ENCODE measurements at regions not wholly inside any gene's neighbourhood (a gene's known extent, or its start where the extent isn't known, plus 50 kb on each side); places are given as distances from the start of the nearest gene placed in this dataset.

DNA sequence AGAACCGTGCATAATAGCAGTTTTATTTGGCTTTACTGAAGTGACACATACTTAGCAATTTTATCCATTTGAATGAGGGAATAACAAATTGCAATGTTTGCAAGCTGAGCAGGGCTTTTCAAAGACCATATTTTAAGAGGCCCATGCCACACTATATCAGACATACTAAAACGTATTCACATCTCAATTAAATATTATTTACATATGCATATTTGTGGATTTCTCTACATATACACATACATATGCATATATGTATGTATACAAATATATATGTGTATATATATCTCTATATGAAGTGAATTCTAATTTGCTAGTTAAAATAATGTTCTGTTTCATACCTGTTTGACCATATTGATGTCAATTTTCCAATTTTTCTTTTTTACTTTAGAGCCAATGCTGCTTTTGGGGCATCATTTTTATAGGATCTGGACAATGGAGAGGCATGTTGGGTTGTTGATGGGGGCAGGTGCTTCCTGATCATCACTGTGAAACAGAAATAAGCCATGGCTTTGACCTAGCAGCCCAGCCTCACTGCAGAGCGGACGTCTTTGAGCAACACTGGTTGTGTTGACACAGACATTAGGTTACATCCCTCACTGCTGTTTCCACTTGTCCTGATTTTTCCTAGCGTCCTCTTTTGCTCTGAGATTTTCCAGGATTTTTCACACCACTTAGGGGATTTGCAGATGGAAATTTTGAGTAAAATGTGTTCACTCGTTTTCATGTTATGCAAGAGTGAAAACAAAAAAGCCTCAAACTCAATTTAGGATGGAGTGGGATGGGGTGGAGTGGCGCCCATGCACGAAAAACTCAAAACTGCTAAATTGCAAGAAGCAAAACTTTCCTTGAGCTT is 56.9 kb downstream of the RDH14 start:
- Histone ChIP-seq H3K27me3 (ENCODE audit: control insufficient read depth, insufficient read depth, low read length) (no peaks in the 10 kb centered on the region), H3K4me3 (ENCODE audit: low read depth, low read length) (no peak overlapping the region), H3K36me3 (ENCODE audit: control insufficient read depth, insufficient read depth, low read length) (no peaks in the 10 kb centered on the region)
- no peak for DNase-seq (ENCODE audit: low read depth)
- TF ChIP-seq, protein P1, sequence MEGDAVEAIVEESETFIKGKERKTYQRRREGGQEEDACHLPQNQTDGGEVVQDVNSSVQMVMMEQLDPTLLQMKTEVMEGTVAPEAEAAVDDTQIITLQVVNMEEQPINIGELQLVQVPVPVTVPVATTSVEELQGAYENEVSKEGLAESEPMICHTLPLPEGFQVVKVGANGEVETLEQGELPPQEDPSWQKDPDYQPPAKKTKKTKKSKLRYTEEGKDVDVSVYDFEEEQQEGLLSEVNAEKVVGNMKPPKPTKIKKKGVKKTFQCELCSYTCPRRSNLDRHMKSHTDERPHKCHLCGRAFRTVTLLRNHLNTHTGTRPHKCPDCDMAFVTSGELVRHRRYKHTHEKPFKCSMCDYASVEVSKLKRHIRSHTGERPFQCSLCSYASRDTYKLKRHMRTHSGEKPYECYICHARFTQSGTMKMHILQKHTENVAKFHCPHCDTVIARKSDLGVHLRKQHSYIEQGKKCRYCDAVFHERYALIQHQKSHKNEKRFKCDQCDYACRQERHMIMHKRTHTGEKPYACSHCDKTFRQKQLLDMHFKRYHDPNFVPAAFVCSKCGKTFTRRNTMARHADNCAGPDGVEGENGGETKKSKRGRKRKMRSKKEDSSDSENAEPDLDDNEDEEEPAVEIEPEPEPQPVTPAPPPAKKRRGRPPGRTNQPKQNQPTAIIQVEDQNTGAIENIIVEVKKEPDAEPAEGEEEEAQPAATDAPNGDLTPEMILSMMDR (IDR thresholded peaks at IDR 0.05; ENCODE audit: insufficient read depth, low read length, poor library complexity, severe bottlenecking): no peak

DNA sequence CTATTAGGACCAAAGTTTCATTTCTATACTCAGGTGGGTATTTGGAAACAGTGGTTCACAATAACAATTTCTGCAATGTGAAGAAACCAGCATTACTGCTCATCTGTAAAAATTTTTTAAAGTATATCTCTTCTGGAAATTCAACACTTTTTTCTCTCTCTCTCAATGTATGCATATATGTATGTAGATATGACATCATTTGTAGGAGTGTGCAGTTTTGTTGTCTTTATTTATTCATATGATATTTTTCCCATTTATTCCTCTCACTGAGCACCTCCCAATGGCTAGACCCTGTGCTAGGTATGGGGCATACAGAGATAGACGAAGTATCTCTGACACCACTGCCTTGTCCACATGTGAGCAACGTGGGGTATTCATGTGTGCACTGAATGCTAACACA is 58.3 kb downstream of the RDH14 start:
- Histone ChIP-seq H3K4me3 (ENCODE audit: low read depth, low read length) (no peak overlapping the region), H3K36me3 (ENCODE audit: control insufficient read depth, insufficient read depth, low read length) (no peaks in the 10 kb centered on the region), H3K27me3 (ENCODE audit: control insufficient read depth, insufficient read depth, low read length) (no peaks in the 10 kb centered on the region)
- TF ChIP-seq, protein P1 (IDR thresholded peaks at IDR 0.05; ENCODE audit: insufficient read depth, low read length, poor library complexity, severe bottlenecking): no peak
- no peak for DNase-seq (ENCODE audit: low read depth)

DNA sequence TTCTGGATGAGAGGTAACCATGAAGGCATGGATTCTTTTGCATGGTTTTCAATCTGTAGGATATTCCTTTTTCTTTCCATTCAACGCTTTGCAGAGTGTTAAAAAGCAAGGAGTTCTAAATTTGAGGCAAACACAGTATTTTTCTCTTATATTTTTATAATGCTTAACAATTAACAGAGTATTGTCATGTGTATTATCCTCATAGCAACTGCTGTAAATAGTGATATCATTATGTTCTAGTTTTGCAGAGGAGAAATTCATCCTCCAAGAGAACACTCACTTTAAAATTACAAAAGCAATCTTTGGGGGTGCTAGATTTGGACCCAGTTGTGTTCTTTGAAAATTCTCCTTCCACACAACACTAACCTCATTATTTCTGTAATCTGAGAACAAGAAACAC is 58.7 kb downstream of the RDH14 start:
- H3K4me3 ChIP-seq (ENCODE audit: low read depth, low read length): no peak overlapping the region
- H3K36me3 ChIP-seq (ENCODE audit: control insufficient read depth, insufficient read depth, low read length): no peaks in the 10 kb centered on the region
- H3K27me3 ChIP-seq (ENCODE audit: control insufficient read depth, insufficient read depth, low read length): no peaks in the 10 kb centered on the region
- TF ChIP-seq, protein P1 (IDR thresholded peaks at IDR 0.05; ENCODE audit: insufficient read depth, low read length, poor library complexity, severe bottlenecking): no peak
- DNase-seq (ENCODE audit: low read depth): no peak

DNA sequence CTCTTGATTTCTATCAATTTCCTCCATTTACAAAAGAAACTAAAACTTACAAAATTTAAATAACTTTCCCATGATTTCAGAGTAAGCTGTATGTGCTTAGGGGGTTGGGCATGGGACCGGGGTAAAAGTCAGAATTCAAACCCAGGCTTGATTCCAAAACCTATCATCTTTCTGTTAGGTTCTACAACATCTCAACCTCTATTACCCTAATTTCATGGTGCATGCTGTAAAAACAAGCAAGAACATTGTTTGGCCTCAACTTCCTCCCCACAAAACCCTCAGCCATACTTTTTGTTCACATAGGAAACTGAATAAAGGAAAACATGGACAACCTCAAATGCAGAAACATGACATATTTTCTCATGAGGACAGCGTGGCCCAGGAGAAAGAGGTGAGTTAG is 59.3 kb downstream of the RDH14 start:
- Histone ChIP-seq H3K36me3 (ENCODE audit: control insufficient read depth, insufficient read depth, low read length) (no peaks in the 10 kb centered on the region), H3K4me3 (ENCODE audit: low read depth, low read length) (no peak overlapping the region), H3K27me3 (ENCODE audit: control insufficient read depth, insufficient read depth, low read length) (no peaks in the 10 kb centered on the region)
- TF ChIP-seq, protein P1 (IDR thresholded peaks at IDR 0.05; ENCODE audit: insufficient read depth, low read length, poor library complexity, severe bottlenecking): no peak
- DNase-seq (ENCODE audit: low read depth): no peak

DNA sequence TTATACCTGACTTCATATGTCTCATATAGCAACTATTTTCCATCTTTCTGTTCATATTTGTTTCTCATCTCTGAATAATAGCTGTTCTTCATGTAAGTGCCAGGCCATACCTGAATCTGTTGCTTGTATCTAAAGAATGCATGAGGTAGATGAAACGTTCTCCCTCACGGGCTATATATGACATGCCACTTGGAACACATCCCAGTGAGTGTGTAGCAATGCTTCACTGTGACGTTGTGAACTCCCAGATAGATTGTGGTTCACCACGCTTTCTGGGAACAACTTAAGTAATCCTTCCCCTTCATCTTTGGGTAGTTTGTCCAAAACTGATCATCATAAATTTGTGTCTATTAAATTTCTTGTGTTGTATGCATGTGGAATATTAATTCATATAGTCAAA is 60.1 kb downstream of the RDH14 start:
- no peaks in the 10 kb centered on the region for H3K36me3 ChIP-seq (ENCODE audit: control insufficient read depth, insufficient read depth, low read length)
- TF ChIP-seq, protein P1 (IDR thresholded peaks at IDR 0.05; ENCODE audit: insufficient read depth, low read length, poor library complexity, severe bottlenecking): no peak
- no peak for DNase-seq (ENCODE audit: low read depth)
- H3K27me3 ChIP-seq (ENCODE audit: control insufficient read depth, insufficient read depth, low read length): no peaks in the 10 kb centered on the region
- H3K4me3 ChIP-seq (ENCODE audit: low read depth, low read length): no peak overlapping the region

DNA sequence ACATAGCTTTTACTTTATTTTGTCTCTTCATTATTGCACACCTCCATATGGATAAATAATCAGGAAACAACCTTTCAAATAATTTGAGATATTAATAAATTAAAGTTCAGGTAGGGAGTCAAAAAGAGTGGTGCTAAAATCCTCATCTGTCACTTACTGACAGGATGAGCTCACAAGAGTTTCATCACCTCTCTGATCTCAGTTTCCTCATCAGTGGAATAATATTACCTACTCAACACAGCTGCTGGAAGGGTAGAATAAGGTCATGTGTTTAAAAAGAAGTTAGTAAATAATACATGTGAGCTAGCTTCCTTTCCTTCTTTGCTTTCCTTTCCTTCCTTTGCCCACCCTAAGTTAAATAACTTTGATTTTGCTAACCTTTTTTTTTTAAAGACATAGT is 61.9 kb downstream of the RDH14 start:
- Histone ChIP-seq H3K27me3 (ENCODE audit: control insufficient read depth, insufficient read depth, low read length) (no peaks in the 10 kb centered on the region), H3K4me3 (ENCODE audit: low read depth, low read length) (no peak overlapping the region), H3K36me3 (ENCODE audit: control insufficient read depth, insufficient read depth, low read length) (no peaks in the 10 kb centered on the region)
- DNase-seq (ENCODE audit: low read depth): no peak
- TF ChIP-seq, protein P1 (IDR thresholded peaks at IDR 0.05; ENCODE audit: insufficient read depth, low read length, poor library complexity, severe bottlenecking): no peak
